ENCODE measurements at regions not wholly inside any gene's neighbourhood (a gene's known extent, or its start where the extent isn't known, plus 50 kb on each side); places are given as distances from the start of the nearest gene placed in this dataset.
"Not testable (repeated sequence)": the region's sequence is repeated elsewhere in the genome, so short reads cannot be mapped to it uniquely, and the experiment has no call there.

- DNase-seq = no peak
- H2BK120ac ChIP-seq (ENCODE audit: low read depth, low read length) = no peak overlapping the region
- no peak overlapping the region for H3K27ac ChIP-seq (ENCODE audit: low read depth, low read length)
- no peaks in the 10 kb centered on the region for H3K27me3 ChIP-seq (ENCODE audit: insufficient read depth, low read length, poor library complexity)
- no peaks in the 10 kb centered on the region for H3K36me3 ChIP-seq (ENCODE audit: control insufficient read depth, insufficient read depth, low read length)
- no peak overlapping the region for H2BK15ac ChIP-seq (replicated peaks; ENCODE audit: low read depth)
- no peak overlapping the region for H2AK5ac ChIP-seq (ENCODE audit: low read length)
- no peak overlapping the region for H4K8ac ChIP-seq (ENCODE audit: low read depth, low read length)
- no peak overlapping the region for H3K4ac ChIP-seq (ENCODE audit: low read depth, low read length)
- no peaks in the 10 kb centered on the region for H3K79me2 ChIP-seq (ENCODE audit: control insufficient read depth, insufficient read depth, low read length)
- no peak overlapping the region for H3K9ac ChIP-seq (ENCODE audit: low read length)
- no peak overlapping the region for H4K5ac ChIP-seq (ENCODE audit: low read length)
- H3K79me1 ChIP-seq (ENCODE audit: low read length) = no peaks in the 10 kb centered on the region
- no peak overlapping the region for H3K4me3 ChIP-seq (ENCODE audit: low read length)
- H3K23ac ChIP-seq (ENCODE audit: low read length) = no peak overlapping the region
- no CpG with 5 or more reads among the region's 7 CpGs for WGBS (ENCODE audit: extremely low coverage, insufficient coverage, low lambda C conversion rate)
- H3K4me2 ChIP-seq (ENCODE audit: low read length) = no peak overlapping the region
- H2BK5ac ChIP-seq (ENCODE audit: low read length) = no peak overlapping the region
- H3K18ac ChIP-seq (ENCODE audit: low read length) = no peak overlapping the region
- no peak overlapping the region for H3K56ac ChIP-seq (ENCODE audit: low read length)
- H3K4me1 ChIP-seq (ENCODE audit: control insufficient read depth, low read depth, low read length) = no peaks in the 10 kb centered on the region
Observed at GRCh38 chr2:65979446-65979845, 455.5 kb upstream of the MEIS1 start.

GRCh38 chr2:65974067-65974723 lies 460.7 kb upstream of the MEIS1 start:
- Histone ChIP-seq H2AK5ac (ENCODE audit: low read length) (no peak overlapping the region), H3K36me3 (ENCODE audit: control insufficient read depth, insufficient read depth, low read length) (no peaks in the 10 kb centered on the region), H2BK15ac (replicated peaks; ENCODE audit: low read depth) (no peak overlapping the region), H3K4me2 (ENCODE audit: low read length) (no peak overlapping the region), H2BK5ac (ENCODE audit: low read length) (no peak overlapping the region), H3K18ac (ENCODE audit: low read length) (no peak overlapping the region), H4K5ac (ENCODE audit: low read length) (no peak overlapping the region), H3K56ac (ENCODE audit: low read length) (no peak overlapping the region), H3K27ac (ENCODE audit: low read depth, low read length) (no peak overlapping the region), H3K4me1 (ENCODE audit: control insufficient read depth, low read depth, low read length) (no peaks in the 10 kb centered on the region), H3K79me2 (ENCODE audit: control insufficient read depth, insufficient read depth, low read length) (no peaks in the 10 kb centered on the region), H4K8ac (ENCODE audit: low read depth, low read length) (no peak overlapping the region), H2BK120ac (ENCODE audit: low read depth, low read length) (no peak overlapping the region), H3K27me3 (ENCODE audit: insufficient read depth, low read length, poor library complexity) (no peaks in the 10 kb centered on the region), H3K23ac (ENCODE audit: low read length) (no peak overlapping the region), H3K9ac (ENCODE audit: low read length) (no peak overlapping the region), H3K4ac (ENCODE audit: low read depth, low read length) (no peak overlapping the region), H3K79me1 (ENCODE audit: low read length) (no peaks in the 10 kb centered on the region), H3K4me3 (ENCODE audit: low read length) (no peak overlapping the region)
- WGBS (ENCODE audit: extremely low coverage, insufficient coverage, low lambda C conversion rate) = no CpG with 5 or more reads among the region's 3 CpGs
- DNase-seq = peak; percentile 31

- Histone ChIP-seq H3K4me2 (ENCODE audit: low read length) (no peak overlapping the region), H3K23ac (ENCODE audit: low read length) (no peak overlapping the region), H2BK120ac (ENCODE audit: low read depth, low read length) (no peak overlapping the region), H3K4ac (ENCODE audit: low read depth, low read length) (no peak overlapping the region), H3K4me1 (ENCODE audit: control insufficient read depth, low read depth, low read length) (no peaks in the 10 kb centered on the region), H2BK5ac (ENCODE audit: low read length) (no peak overlapping the region), H4K8ac (ENCODE audit: low read depth, low read length) (no peak overlapping the region), H4K5ac (ENCODE audit: low read length) (no peak overlapping the region), H3K9ac (ENCODE audit: low read length) (no peak overlapping the region), H3K4me3 (ENCODE audit: low read length) (no peak overlapping the region), H3K27me3 (ENCODE audit: insufficient read depth, low read length, poor library complexity) (no peaks in the 10 kb centered on the region), H3K56ac (ENCODE audit: low read length) (no peak overlapping the region), H3K36me3 (ENCODE audit: control insufficient read depth, insufficient read depth, low read length) (no peaks in the 10 kb centered on the region), H2AK5ac (ENCODE audit: low read length) (no peak overlapping the region), H3K27ac (ENCODE audit: low read depth, low read length) (no peak overlapping the region), H2BK15ac (replicated peaks; ENCODE audit: low read depth) (no peak overlapping the region), H3K79me2 (ENCODE audit: control insufficient read depth, insufficient read depth, low read length) (no peaks in the 10 kb centered on the region), H3K79me1 (ENCODE audit: low read length) (no peaks in the 10 kb centered on the region), H3K18ac (ENCODE audit: low read length) (no peak overlapping the region)
- no CpG with 5 or more reads among the region's 3 CpGs for WGBS (ENCODE audit: extremely low coverage, insufficient coverage, low lambda C conversion rate)
- DNase-seq = no peak
Observed at GRCh38 chr2:65969161-65969560, 465.8 kb upstream of the MEIS1 start.

- H3K9ac ChIP-seq (ENCODE audit: low read length); H3K23ac ChIP-seq (ENCODE audit: low read length); H3K27ac ChIP-seq (ENCODE audit: low read depth, low read length); H3K4me2 ChIP-seq (ENCODE audit: low read length); H3K79me2 ChIP-seq (ENCODE audit: control insufficient read depth, insufficient read depth, low read length); H3K56ac ChIP-seq (ENCODE audit: low read length); H3K4me1 ChIP-seq (ENCODE audit: control insufficient read depth, low read depth, low read length); H3K18ac ChIP-seq (ENCODE audit: low read length); H2BK15ac ChIP-seq (replicated peaks; ENCODE audit: low read depth); H2BK120ac ChIP-seq (ENCODE audit: low read depth, low read length); H3K79me1 ChIP-seq (ENCODE audit: low read length); H3K4me3 ChIP-seq (ENCODE audit: low read length); H3K4ac ChIP-seq (ENCODE audit: low read depth, low read length); H3K27me3 ChIP-seq (ENCODE audit: insufficient read depth, low read length, poor library complexity); H2AK5ac ChIP-seq (ENCODE audit: low read length); DNase-seq; H3K36me3 ChIP-seq (ENCODE audit: control insufficient read depth, insufficient read depth, low read length); H4K8ac ChIP-seq (ENCODE audit: low read depth, low read length); H4K5ac ChIP-seq (ENCODE audit: low read length); H2BK5ac ChIP-seq (ENCODE audit: low read length): not testable (repeated sequence)
- WGBS (ENCODE audit: extremely low coverage, insufficient coverage, low lambda C conversion rate) = no CpG with 5 or more reads among the region's 5 CpGs
Observed at GRCh38 chr2:65963303-65963702, 471.6 kb upstream of the MEIS1 start.

GRCh38 chr2:65960953-65961352 lies 474.0 kb upstream of the MEIS1 start:
- Histone ChIP-seq H3K27ac (ENCODE audit: low read depth, low read length) (no peak overlapping the region), H3K4me3 (ENCODE audit: low read length) (no peak overlapping the region), H3K56ac (ENCODE audit: low read length) (no peak overlapping the region), H3K18ac (ENCODE audit: low read length) (no peak overlapping the region), H3K79me2 (ENCODE audit: control insufficient read depth, insufficient read depth, low read length) (no peaks in the 10 kb centered on the region), H2BK15ac (replicated peaks; ENCODE audit: low read depth) (no peak overlapping the region), H3K4me1 (ENCODE audit: control insufficient read depth, low read depth, low read length) (peaks cover 8% of the 10 kb centered on the region), H3K27me3 (ENCODE audit: insufficient read depth, low read length, poor library complexity) (no peaks in the 10 kb centered on the region), H3K9ac (ENCODE audit: low read length) (no peak overlapping the region), H2AK5ac (ENCODE audit: low read length) (no peak overlapping the region), H2BK120ac (ENCODE audit: low read depth, low read length) (no peak overlapping the region), H3K4ac (ENCODE audit: low read depth, low read length) (no peak overlapping the region), H4K8ac (ENCODE audit: low read depth, low read length) (no peak overlapping the region), H3K36me3 (ENCODE audit: control insufficient read depth, insufficient read depth, low read length) (no peaks in the 10 kb centered on the region), H3K23ac (ENCODE audit: low read length) (no peak overlapping the region), H2BK5ac (ENCODE audit: low read length) (no peak overlapping the region), H3K79me1 (ENCODE audit: low read length) (no peaks in the 10 kb centered on the region), H4K5ac (ENCODE audit: low read length) (no peak overlapping the region), H3K4me2 (ENCODE audit: low read length) (no peak overlapping the region)
- no peak for DNase-seq
- WGBS (ENCODE audit: extremely low coverage, insufficient coverage, low lambda C conversion rate) = no CpG with 5 or more reads among the region's 4 CpGs

- H2BK5ac ChIP-seq (ENCODE audit: low read length) = no peak overlapping the region
- peak; percentile 56 for DNase-seq
Observed at GRCh38 chr2:65957886-65958285, 477.0 kb upstream of the MEIS1 start.

More at GRCh38 chr2:65957886-65958285, 477.0 kb upstream of the MEIS1 start:
- no peak overlapping the region for H3K56ac ChIP-seq (ENCODE audit: low read length)
- H3K23ac ChIP-seq (ENCODE audit: low read length) = no peak overlapping the region
- no peak overlapping the region for H2BK15ac ChIP-seq (replicated peaks; ENCODE audit: low read depth)
- H3K4me3 ChIP-seq (ENCODE audit: low read length) = no peak overlapping the region
- H4K5ac ChIP-seq (ENCODE audit: low read length) = no peak overlapping the region
- H3K27me3 ChIP-seq (ENCODE audit: insufficient read depth, low read length, poor library complexity) = no peaks in the 10 kb centered on the region
- H3K79me1 ChIP-seq (ENCODE audit: low read length) = no peaks in the 10 kb centered on the region
- H3K27ac ChIP-seq (ENCODE audit: low read depth, low read length) = no peak overlapping the region
- no peak overlapping the region for H2AK5ac ChIP-seq (ENCODE audit: low read length)
- H3K36me3 ChIP-seq (ENCODE audit: control insufficient read depth, insufficient read depth, low read length) = no peaks in the 10 kb centered on the region
- H3K4me2 ChIP-seq (ENCODE audit: low read length) = no peak overlapping the region
- no peak overlapping the region for H2BK120ac ChIP-seq (ENCODE audit: low read depth, low read length)
- H3K18ac ChIP-seq (ENCODE audit: low read length) = no peak overlapping the region
- H4K8ac ChIP-seq (ENCODE audit: low read depth, low read length) = no peak overlapping the region
- no peak overlapping the region for H3K9ac ChIP-seq (ENCODE audit: low read length)
- no CpG with 5 or more reads among the region's 5 CpGs for WGBS (ENCODE audit: extremely low coverage, insufficient coverage, low lambda C conversion rate)
- no peaks in the 10 kb centered on the region for H3K79me2 ChIP-seq (ENCODE audit: control insufficient read depth, insufficient read depth, low read length)
- H3K4me1 ChIP-seq (ENCODE audit: control insufficient read depth, low read depth, low read length) = peaks cover 8% of the 10 kb centered on the region
- H3K4ac ChIP-seq (ENCODE audit: low read depth, low read length) = no peak overlapping the region

Measured in mesendoderm (in vitro differentiated cells).